ENCODE measurements at regions not wholly inside any gene's neighbourhood (a gene's known extent, or its start where the extent isn't known, plus 50 kb on each side); places are given as distances from the start of the nearest gene placed in this dataset.

- ChIA-PET POLR2A (no interaction called here), RAD21 (ENCODE audit: low non-redundant PET in 1 of 2, low total read pairs in 2 of 2, uncharacterized antibody in 2 of 2, unreplicated experiment in 2 of 2) (no interaction called here), CTCF (no interaction called here)
- DNase-seq (ENCODE audit: low read depth, low spot score) (no peak), ATAC-seq (no peak)
- H3K4me2 ChIP-seq (ENCODE audit: low read length): no peak overlapping the region
- H3K27me3 ChIP-seq (ENCODE audit: insufficient read depth, low read length): no peaks in the 10 kb centered on the region
- no peak overlapping the region for H3K4me3 ChIP-seq (replicated peaks in 1 of 2; ENCODE audit: low read depth in 1 of 2, low read length in 2 of 2)
- TF ChIP-seq CEBPB (IDR thresholded peaks at IDR 0.05; ENCODE audit: low read depth): no peak
- no peak for TF ChIP-seq MAX (IDR thresholded peaks at IDR 0.05)
- TF ChIP-seq ZNF274 (IDR thresholded peaks at IDR 0.05; ENCODE audit: low read depth, low read length): no peak
- TF ChIP-seq EZH2 (IDR thresholded peaks at IDR 0.05): no peak
- TF ChIP-seq TCF7L2 (IDR thresholded peaks at IDR 0.05; ENCODE audit: borderline replicate concordance, extremely low read depth, insufficient read depth, insufficient read length): no peak
- no peak for TF ChIP-seq SP1 (IDR thresholded peaks at IDR 0.05; ENCODE audit: low read depth)
- TF ChIP-seq ATF3 (IDR thresholded peaks at IDR 0.05): no peak
- no peak for TF ChIP-seq RAD21 (IDR thresholded peaks at IDR 0.05; ENCODE audit: low read depth)
- no peak for TF ChIP-seq EGR1 (IDR thresholded peaks at IDR 0.05; ENCODE audit: low read depth)
- TF ChIP-seq FOSL1 (IDR thresholded peaks at IDR 0.05; ENCODE audit: low read depth): no peak
- TF ChIP-seq POLR2A (IDR thresholded peaks at IDR 0.05; ENCODE audit: borderline replicate concordance, extremely low read depth, insufficient read depth, insufficient read length): no peak
- no peak for TF ChIP-seq ELF1 (IDR thresholded peaks at IDR 0.05; ENCODE audit: borderline replicate concordance, low read depth)
- no TSS peak for BruUV-seq (replicated peaks)
- no peaks in the 10 kb centered on the region for H4K20me1 ChIP-seq (ENCODE audit: insufficient read depth)
- no peaks in the 10 kb centered on the region for H3K36me3 ChIP-seq (ENCODE audit: control insufficient read depth in 1 of 2, insufficient read depth in 2 of 2, low read length in 2 of 2)
- intact Hi-C loops (cut with micrococcal nuclease): no loop called here
- no peak overlapping the region for H2AFZ ChIP-seq (ENCODE audit: low read depth, low read length, poor library complexity, severe bottlenecking)
- H3K9me2 ChIP-seq (ENCODE audit: insufficient read depth): no peaks in the 10 kb centered on the region
- H3K9ac ChIP-seq (ENCODE audit: low read length): no peak overlapping the region
- H3K79me2 ChIP-seq (ENCODE audit: insufficient read depth, low read length): no peaks in the 10 kb centered on the region
- no peaks in the 10 kb centered on the region for H3K4me1 ChIP-seq (ENCODE audit: control insufficient read depth in 1 of 2, insufficient read depth in 2 of 2, low read length in 2 of 2)
- H3K9me3 ChIP-seq (ENCODE audit: control insufficient read depth in 1 of 2, insufficient read depth in 1 of 2, low read depth in 1 of 2, low read length in 2 of 2): no peaks in the 10 kb centered on the region
- no peak overlapping the region for H3K27ac ChIP-seq (ENCODE audit: low read depth, low read length)
Measured at GRCh38 chr14:40248671-40249070, 816.4 kb upstream of the FBXO33 start.

GRCh38 chr14:40240245-40240859 lies 808.1 kb upstream of the FBXO33 start:
- H3K27ac ChIP-seq (ENCODE audit: low read depth, low read length): no peak overlapping the region
- DNase-seq (ENCODE audit: low read depth, low spot score) (no peak), ATAC-seq (no peak)
- H3K27me3 ChIP-seq (ENCODE audit: insufficient read depth, low read length): no peaks in the 10 kb centered on the region
- ChIA-PET CTCF (no interaction called here), RAD21 (ENCODE audit: low non-redundant PET in 1 of 2, low total read pairs in 2 of 2, uncharacterized antibody in 2 of 2, unreplicated experiment in 2 of 2) (no interaction called here), POLR2A (no interaction called here)
- no peaks in the 10 kb centered on the region for H3K9me2 ChIP-seq (ENCODE audit: insufficient read depth)
- no peaks in the 10 kb centered on the region for H3K79me2 ChIP-seq (ENCODE audit: insufficient read depth, low read length)
- no peaks in the 10 kb centered on the region for H3K36me3 ChIP-seq (ENCODE audit: control insufficient read depth in 1 of 2, insufficient read depth in 2 of 2, low read length in 2 of 2)
- no peak overlapping the region for H2AFZ ChIP-seq (ENCODE audit: low read depth, low read length, poor library complexity, severe bottlenecking)
- no peak overlapping the region for H3K9ac ChIP-seq (ENCODE audit: low read length)
- H3K4me1 ChIP-seq (ENCODE audit: control insufficient read depth in 1 of 2, insufficient read depth in 2 of 2, low read length in 2 of 2): peaks cover 0 to 4% of the 10 kb centered on the region in 2 experiments; a peak in 1 of 4 replicates
- intact Hi-C loops (cut with micrococcal nuclease): no loop called here
- no peak overlapping the region for H3K4me3 ChIP-seq (replicated peaks in 1 of 2; ENCODE audit: low read depth in 1 of 2, low read length in 2 of 2)
- no peaks in the 10 kb centered on the region for H3K9me3 ChIP-seq (ENCODE audit: control insufficient read depth in 1 of 2, insufficient read depth in 1 of 2, low read depth in 1 of 2, low read length in 2 of 2)
- H4K20me1 ChIP-seq (ENCODE audit: insufficient read depth): no peaks in the 10 kb centered on the region
- BruUV-seq (replicated peaks): no TSS peak
- no peak overlapping the region for H3K4me2 ChIP-seq (ENCODE audit: low read length)
- no peak for TF ChIP-seq EGR1 (IDR thresholded peaks at IDR 0.05; ENCODE audit: low read depth)
- no peak for TF ChIP-seq EZH2 (IDR thresholded peaks at IDR 0.05)
- no peak for TF ChIP-seq MAX (IDR thresholded peaks at IDR 0.05)
- TF ChIP-seq REST (IDR thresholded peaks at IDR 0.05; ENCODE audit: low read depth): no peak
- TF ChIP-seq ELF1 (IDR thresholded peaks at IDR 0.05; ENCODE audit: borderline replicate concordance, low read depth): no peak
- TF ChIP-seq RAD21 (IDR thresholded peaks at IDR 0.05; ENCODE audit: low read depth): no peak
- TF ChIP-seq ATF3 (IDR thresholded peaks at IDR 0.05): no peak
